GM21786 (cell line): ENCODE measurements at regions not wholly inside any gene's neighbourhood (a gene's known extent, or its start where the extent isn't known, plus 50 kb on each side); places are given as distances from the start of the nearest gene placed in this dataset.
"Not testable (repeated sequence)": the region's sequence is repeated elsewhere in the genome, so short reads cannot be mapped to it uniquely, and the experiment has no call there.

Experiments used
- ATAC-seq: cut with Tn5 transposase; IDR thresholded peaks from one replicate; pipeline ENCODE4 v1.9.1; 2021; ENCODE audit not compliant: unreplicated experiment

- ATAC-seq: no peak
These were observed 139.7 kb downstream of the B3GNT2 start for GRCh38 chr2:62335612-62336011.

DNA sequence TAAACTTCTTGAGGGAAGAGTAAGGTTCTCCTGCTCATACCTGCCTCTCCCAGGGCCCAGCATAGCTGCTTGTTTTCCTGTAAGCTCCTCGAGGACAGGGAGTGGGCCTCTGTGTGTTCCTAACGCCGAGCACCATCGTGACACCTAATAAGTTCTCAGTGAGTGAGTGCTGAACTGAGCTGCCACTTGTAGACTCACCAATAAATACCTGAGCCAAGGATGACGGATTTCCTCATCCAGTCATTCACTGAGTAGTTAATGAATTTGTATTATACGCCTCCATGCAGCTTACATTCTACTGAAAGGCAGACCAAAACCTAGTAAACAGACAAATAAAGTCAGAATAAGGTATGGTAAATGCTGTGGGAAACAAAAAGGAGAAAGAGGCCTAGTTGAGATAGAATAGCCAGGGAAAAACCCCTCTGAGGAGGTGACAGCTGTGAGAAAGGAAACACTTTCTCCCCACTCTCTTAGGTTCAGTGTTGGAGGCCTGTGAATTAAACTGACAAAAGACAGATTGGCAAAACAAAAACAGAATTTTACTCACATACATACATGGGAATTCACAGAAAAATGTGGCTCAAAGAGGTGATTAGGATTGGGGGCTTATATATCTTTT, 138.6 kb downstream of the B3GNT2 start:
- ATAC-seq: no peak

DNA sequence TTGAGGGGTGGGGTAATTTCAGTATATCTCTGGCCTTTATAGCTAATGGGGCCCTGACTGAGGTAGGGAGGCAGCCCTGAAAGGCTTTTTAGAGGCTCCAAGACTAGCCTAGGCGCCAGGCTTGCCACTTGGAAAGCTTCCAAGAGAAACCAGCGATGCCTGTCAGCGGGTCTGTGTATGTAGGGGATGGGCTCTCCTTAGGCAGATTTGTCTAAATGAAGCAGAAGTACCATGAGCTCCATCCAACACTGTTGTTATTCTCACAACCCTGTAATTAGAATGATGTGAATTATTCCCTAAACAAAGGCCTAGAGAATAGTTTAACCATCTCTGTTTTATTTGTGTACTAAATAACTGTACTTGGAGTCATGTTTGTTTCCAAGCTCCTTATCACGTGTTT, 138.1 kb downstream of the B3GNT2 start:
- ATAC-seq: no peak

- ATAC-seq: no peak
These were observed 135.0 kb downstream of the B3GNT2 start for GRCh38 chr2:62330959-62331358.

DNA sequence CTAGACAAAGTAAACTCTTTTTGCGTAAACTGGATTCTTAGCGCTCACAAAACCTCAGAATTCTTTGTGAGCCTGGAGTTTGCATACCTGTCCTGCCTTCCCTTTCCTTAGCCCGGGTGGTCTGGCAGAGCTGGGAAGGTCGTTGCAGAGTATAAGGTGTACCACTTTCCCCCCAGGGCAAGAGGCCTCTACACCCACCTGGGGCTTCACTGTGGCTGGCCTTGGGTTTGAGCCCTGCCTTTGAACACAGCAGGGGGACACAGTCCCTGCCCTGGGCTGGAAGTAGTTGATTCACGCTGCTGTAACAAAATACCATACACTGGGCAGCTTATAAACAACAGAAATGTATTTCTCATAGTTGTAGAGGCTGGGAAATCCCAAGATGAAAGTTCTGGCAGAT, 133.9 kb downstream of the B3GNT2 start:
- ATAC-seq: no peak

DNA sequence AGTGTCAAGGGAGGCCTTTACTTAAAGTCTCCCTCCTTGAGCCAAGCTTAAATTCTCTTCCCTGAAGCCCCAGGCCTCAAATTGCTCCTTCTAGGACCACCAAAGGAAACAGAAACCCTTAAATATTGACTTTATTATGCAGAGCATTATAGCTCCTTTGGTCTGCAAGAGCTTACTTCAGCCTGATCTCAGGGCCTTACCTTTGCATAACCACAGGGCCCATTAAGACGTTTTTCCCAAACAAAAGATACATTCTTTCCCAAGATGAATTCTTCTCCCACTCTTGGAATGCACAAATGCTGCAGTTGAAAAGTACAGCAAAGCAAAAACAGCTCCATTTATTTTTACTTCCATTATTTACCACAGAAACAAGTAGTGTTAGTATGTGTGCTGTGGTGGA, 130.8 kb downstream of the B3GNT2 start:
- ATAC-seq: no peak

GRCh38 chr2:62325398-62325797, 129.5 kb downstream of the B3GNT2 start:
- no peak for ATAC-seq

- ATAC-seq: no peak
These were observed 125.7 kb downstream of the B3GNT2 start for GRCh38 chr2:62321380-62322289.

DNA sequence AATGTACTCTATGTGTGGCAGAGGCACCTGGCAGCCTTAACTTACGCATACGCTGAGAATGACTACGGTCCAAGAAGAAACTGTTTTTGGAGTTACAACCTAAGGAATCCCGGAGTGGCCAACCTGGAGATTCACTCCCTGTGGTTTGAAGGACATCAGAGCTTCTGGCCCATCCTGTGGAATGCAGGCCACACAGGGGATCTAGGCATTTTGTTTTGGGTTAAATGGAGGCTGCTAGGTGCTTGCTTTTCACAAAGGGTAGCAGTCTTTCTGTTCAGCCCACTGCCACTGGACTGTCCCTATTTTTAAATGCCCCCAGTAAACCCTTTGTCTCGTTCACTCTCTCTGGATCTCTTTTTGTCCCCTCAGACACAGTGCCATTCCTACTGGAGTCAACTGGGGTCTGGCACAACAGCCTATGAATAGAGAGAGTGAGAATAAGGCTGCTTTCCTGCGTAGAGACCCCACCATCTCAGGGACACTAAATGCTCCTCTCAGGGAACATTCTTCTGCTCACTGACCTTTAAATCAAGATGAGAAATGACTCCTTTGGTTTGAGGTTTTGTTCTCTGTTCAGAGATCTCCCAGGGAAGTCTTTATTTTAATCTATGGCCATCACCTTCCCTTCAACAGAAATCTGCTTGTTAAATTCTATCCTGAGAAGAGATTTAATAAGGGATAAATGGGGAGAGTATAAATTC, 124.9 kb downstream of the B3GNT2 start:
- ATAC-seq: no peak

GRCh38 chr2:62320137-62320536, 124.2 kb downstream of the B3GNT2 start:
- not testable (repeated sequence) for ATAC-seq

DNA sequence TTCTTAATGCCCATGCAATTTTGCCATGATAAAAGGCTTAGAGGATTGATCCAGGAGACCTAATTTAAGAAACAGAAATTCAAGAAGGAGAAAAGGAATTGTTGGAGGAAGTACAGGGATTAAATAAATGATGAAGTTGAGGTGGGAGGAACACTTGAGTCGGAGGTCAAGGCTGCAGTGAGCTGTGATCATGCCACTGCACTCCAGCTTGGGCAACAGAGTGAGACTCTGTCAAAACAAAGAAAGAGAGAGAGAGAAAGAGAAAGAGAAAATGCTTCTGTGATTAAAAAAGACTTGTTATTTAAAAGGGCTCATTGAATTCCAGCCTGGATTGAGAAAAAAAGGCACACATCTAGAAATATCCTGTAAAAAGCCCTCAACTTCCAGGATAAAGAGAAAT, 123.2 kb downstream of the B3GNT2 start:
- ATAC-seq: no peak

- no peak for ATAC-seq
These were observed 119.6 kb downstream of the B3GNT2 start for GRCh38 chr2:62315476-62315875.

DNA sequence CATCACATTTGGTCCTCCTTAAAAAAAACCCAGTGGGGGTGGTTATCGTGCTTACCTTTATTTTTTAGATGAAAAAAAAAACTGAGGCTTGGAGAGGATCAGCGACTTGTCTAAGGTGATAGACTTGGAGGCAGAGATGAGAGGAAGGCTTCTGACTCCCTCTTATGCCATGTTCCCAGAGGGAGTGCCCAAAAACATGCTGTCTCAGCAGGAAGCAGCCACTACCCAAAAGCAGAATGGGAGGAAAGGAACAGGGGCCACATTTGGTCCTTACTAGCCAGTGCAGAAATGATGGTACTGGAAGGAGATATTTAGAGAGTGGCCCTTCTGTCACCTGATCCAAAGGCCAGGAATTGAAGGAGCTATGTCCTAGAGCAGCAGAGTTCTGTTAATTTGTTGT, 118.4 kb downstream of the B3GNT2 start:
- ATAC-seq: no peak

- peak; percentile 76 for ATAC-seq
These were observed 117.7 kb downstream of the B3GNT2 start for GRCh38 chr2:62313449-62314227.

GRCh38 chr2:62309465-62310091, 113.7 kb downstream of the B3GNT2 start:
- peak; percentile 42 for ATAC-seq

- ATAC-seq: no peak
These were observed 113.2 kb downstream of the B3GNT2 start for GRCh38 chr2:62309081-62309464.

GRCh38 chr2:62307469-62308389, 111.8 kb downstream of the B3GNT2 start:
- no peak for ATAC-seq

GRCh38 chr2:62306751-62307468, 111.0 kb downstream of the B3GNT2 start:
- ATAC-seq: peak; percentile 48
